ENCODE measurements at regions not wholly inside any gene's neighbourhood (a gene's known extent, or its start where the extent isn't known, plus 50 kb on each side); places are given as distances from the start of the nearest gene placed in this dataset.

- Mint-ChIP-seq H3K4me1 (peaks cover 71% of the 10 kb centered on the region), H3K36me3 (ENCODE audit: low read depth) (no peaks in the 10 kb centered on the region), H3K27me3 (ENCODE audit: low read depth) (peaks cover 3% of the 10 kb centered on the region), H3K4me3 (no peak overlapping the region), H3K9me3 (no peaks in the 10 kb centered on the region), H3K27ac (peak overlapping the region; percentile 71 to 91 (median 87))
- TF ChIP-seq CTCF (IDR thresholded peaks at IDR 0.05; ENCODE audit: unreplicated experiment in 3 of 3): no peak
Observed at GRCh38 chr16:74030000-74030706, 266.5 kb upstream of the PSMD7 start.

- TF ChIP-seq CTCF (IDR thresholded peaks at IDR 0.05; ENCODE audit: unreplicated experiment in 3 of 3): no peak
- no peaks in the 10 kb centered on the region for H3K9me3 Mint-ChIP-seq
Observed at GRCh38 chr16:74029115-74029792, 267.4 kb upstream of the PSMD7 start.

GRCh38 chr16:74026373-74027281 lies 270.0 kb upstream of the PSMD7 start:
- H3K36me3 Mint-ChIP-seq (ENCODE audit: low read depth): no peaks in the 10 kb centered on the region
- H3K4me1 Mint-ChIP-seq: peaks cover 46% of the 10 kb centered on the region
- H3K27ac Mint-ChIP-seq: peak overlapping the region; percentile 22 to 63 (median 53)
- H3K4me3 Mint-ChIP-seq: no peak overlapping the region
- no peaks in the 10 kb centered on the region for H3K27me3 Mint-ChIP-seq (ENCODE audit: low read depth)
- no peaks in the 10 kb centered on the region for H3K9me3 Mint-ChIP-seq
- TF ChIP-seq CTCF (IDR thresholded peaks at IDR 0.05; ENCODE audit: unreplicated experiment in 3 of 3): no peak

More at GRCh38 chr16:74029115-74029792, 267.4 kb upstream of the PSMD7 start:
- Mint-ChIP-seq H3K4me3 (no peak overlapping the region), H3K27me3 (ENCODE audit: low read depth) (peaks cover 1% of the 10 kb centered on the region), H3K4me1 (peaks cover 64% of the 10 kb centered on the region), H3K36me3 (ENCODE audit: low read depth) (no peaks in the 10 kb centered on the region), H3K27ac (peak overlapping the region in 2 of 3 experiments; percentile 52 to 64)

GRCh38 chr16:74024953-74025352 lies 271.7 kb upstream of the PSMD7 start:
- no peak for TF ChIP-seq CTCF (IDR thresholded peaks at IDR 0.05; ENCODE audit: unreplicated experiment in 3 of 3)

DNA sequence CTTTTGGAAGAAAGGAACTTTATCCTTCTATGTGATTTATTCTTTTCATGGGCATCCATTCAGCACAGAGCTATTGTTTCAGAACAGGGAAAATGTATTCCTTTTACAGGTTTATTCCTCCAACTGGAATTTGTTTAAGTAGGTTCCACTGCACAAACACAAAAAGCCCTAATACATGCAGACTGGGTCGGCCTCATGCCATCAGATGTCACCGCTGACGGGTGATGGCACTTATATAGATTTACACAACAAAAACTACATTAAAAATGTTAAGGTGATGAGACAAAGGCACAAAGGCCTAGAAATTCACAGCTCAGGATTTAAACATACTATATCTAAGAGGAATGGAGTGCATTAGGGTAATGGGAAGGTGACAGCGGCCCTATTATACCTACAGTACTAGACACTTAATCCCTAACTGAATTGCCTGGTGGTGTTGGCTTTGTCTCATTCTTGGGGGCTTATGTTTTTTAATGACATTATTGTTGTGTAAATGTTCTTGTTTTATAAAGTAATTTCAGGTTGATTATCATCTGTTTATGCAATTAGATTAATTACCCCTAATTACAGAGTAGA lies 276.4 kb upstream of the PSMD7 start:
- Mint-ChIP-seq H3K4me3 (no peak overlapping the region), H3K27me3 (ENCODE audit: low read depth) (no peaks in the 10 kb centered on the region), H3K27ac (no peak overlapping the region), H3K4me1 (peaks cover 2% of the 10 kb centered on the region), H3K9me3 (peaks cover under 1% of the 10 kb centered on the region), H3K36me3 (ENCODE audit: low read depth) (no peaks in the 10 kb centered on the region)
- no peak for TF ChIP-seq CTCF (IDR thresholded peaks at IDR 0.05; ENCODE audit: unreplicated experiment in 3 of 3)

More at GRCh38 chr16:74024953-74025352, 271.7 kb upstream of the PSMD7 start:
- Mint-ChIP-seq H3K4me1 (peaks cover 34% of the 10 kb centered on the region), H3K4me3 (no peak overlapping the region), H3K27me3 (ENCODE audit: low read depth) (no peaks in the 10 kb centered on the region), H3K9me3 (no peaks in the 10 kb centered on the region), H3K36me3 (ENCODE audit: low read depth) (no peaks in the 10 kb centered on the region), H3K27ac (peak overlapping the region; percentile 73 to 82 (median 77))

All from nephron (organoid).